Liver (tissue), 3 donors: ENCODE measurements at regions not wholly inside any gene's neighbourhood (a gene's known extent, or its start where the extent isn't known, plus 50 kb on each side); places are given as distances from the start of the nearest gene placed in this dataset.

ENCODE experiments used
- CTCF ChIP-seq: fragments of 150-350 bp; IDR thresholded peaks from 2 replicates; pipeline ENCODE4 v1.5.1; 2017; ENCODE audit warnings: improper control_type of control experiment, low read depth, low read length; ENCODE audit not compliant: missing input control
- EGR1 ChIP-seq, 2 donors: IDR thresholded peaks; 2 replicates each; pipeline ENCODE4 v1.6.1; 2016 to 2018; ENCODE audit warnings: antibody characterized with exemption in 2 of 2, low read depth in 2 of 2
- GABPA ChIP-seq, 2 donors: IDR thresholded peaks in 1 of 2; conservative IDR thresholded peaks in 1 of 2; 2 replicates each; pipeline ENCODE4 v1.6.1; 2016; ENCODE audit warnings: antibody characterized with exemption in 2 of 2, mild to moderate bottlenecking in 1 of 2, moderate library complexity in 1 of 2
- JUND ChIP-seq, 2 donors: IDR thresholded peaks; 2 replicates each; pipeline ENCODE4 v1.6.1; 2016; ENCODE audit warnings: antibody characterized with exemption in 2 of 2
- RAD21 ChIP-seq, 2 donors: IDR thresholded peaks; 2 replicates each; pipeline ENCODE4 v1.6.1; 2016; ENCODE audit warnings: antibody characterized with exemption in 2 of 2, mild to moderate bottlenecking in 2 of 2
- REST ChIP-seq: IDR thresholded peaks from 2 replicates; pipeline ENCODE4 v1.6.1; 2016; ENCODE audit warnings: antibody characterized with exemption, mild to moderate bottlenecking
- RXRA ChIP-seq, 2 donors: IDR thresholded peaks; 2 replicates each; pipeline ENCODE4 v1.6.1; 2017 to 2018; ENCODE audit warnings: antibody characterized with exemption in 2 of 2, mild to moderate bottlenecking in 1 of 2
- SP1 ChIP-seq: IDR thresholded peaks from 2 replicates; pipeline ENCODE4 v1.6.1; 2018; ENCODE audit warnings: antibody characterized with exemption, mild to moderate bottlenecking
- TAF1 ChIP-seq: conservative IDR thresholded peaks from 2 replicates; pipeline ENCODE4 v1.6.1; 2016; ENCODE audit warnings: antibody characterized with exemption, mild to moderate bottlenecking
- YY1 ChIP-seq: IDR thresholded peaks from 2 replicates; pipeline ENCODE4 v1.6.1; 2016; ENCODE audit warnings: antibody characterized with exemption, mild to moderate bottlenecking
- ZBTB33 ChIP-seq: IDR thresholded peaks from 2 replicates; pipeline ENCODE4 v1.6.1; 2016; ENCODE audit warnings: antibody characterized with exemption
- TF ChIP-seq, protein P1 (sequence below): IDR thresholded peaks from 2 replicates; pipeline ENCODE4 v1.6.1; 2016; ENCODE audit warnings: antibody characterized with exemption
- donor health status: healthy.
- donor health status: healthy.

DNA sequence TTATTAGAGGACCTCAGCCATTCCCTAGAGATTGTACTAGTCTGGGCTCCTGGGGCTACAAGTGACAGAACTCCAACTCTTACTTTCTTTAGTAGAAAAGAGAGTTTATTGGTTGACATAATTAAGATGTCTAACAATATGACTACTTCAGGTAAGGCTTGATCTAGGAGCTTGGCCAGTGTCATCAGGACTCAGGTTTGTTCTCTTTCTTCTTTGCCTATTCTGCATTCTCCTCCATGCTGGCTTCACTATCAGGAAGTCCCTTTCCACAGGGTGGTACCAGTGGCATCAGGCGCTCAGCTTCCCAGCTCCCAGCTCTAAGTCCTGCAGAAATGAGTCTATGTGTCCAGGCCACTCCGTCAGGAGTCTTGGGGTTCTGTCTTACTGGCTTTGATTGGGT is 286.1 kb upstream of the EEF2KMT start:
- TF ChIP-seq, protein P1, sequence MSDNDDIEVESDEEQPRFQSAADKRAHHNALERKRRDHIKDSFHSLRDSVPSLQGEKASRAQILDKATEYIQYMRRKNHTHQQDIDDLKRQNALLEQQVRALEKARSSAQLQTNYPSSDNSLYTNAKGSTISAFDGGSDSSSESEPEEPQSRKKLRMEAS, result no peak
- TF ChIP-seq SP1 (no peak), RXRA (IDR thresholded peaks at IDR 0.05) (no peak), RAD21 (IDR thresholded peaks at IDR 0.05) (no peak), YY1 (no peak), CTCF (no peak), REST (no peak), EGR1 (IDR thresholded peaks at IDR 0.05; ENCODE audit: low read depth in 2 of 2) (no peak), JUND (IDR thresholded peaks at IDR 0.05) (no peak), GABPA (IDR thresholded peaks at IDR 0.05 in 1 of 2, conservative IDR thresholded peaks at IDR 0.05 in 1 of 2) (no peak), TAF1 (no peak), ZBTB33 (no peak)
